KG1 (cell line): ENCODE measurements at regions not wholly inside any gene's neighbourhood (a gene's known extent, or its start where the extent isn't known, plus 50 kb on each side); places are given as distances from the start of the nearest gene placed in this dataset.

Experiments
- DNase-seq: peaks from one replicate; lab custom pipeline; 2025; lab: John Stamatoyannopoulos, UW

DNA sequence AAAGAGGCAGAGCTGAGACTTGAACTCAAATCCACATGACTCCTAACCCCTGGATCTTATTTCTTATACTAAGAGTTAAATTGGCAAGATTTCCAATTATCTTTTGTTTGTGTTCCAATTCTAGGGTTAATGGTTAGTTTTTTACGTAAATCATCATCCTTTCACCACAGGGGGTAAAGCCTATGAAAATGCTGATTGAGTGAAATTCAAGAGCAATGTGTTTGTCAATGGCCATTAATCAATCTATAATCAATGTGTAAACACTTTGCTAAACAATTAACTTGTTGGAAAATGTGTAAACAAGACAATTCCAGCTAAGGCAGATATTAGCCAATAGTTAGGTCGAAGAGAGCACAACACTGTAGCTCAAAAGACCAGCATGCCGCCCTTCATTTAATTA, 376.5 kb upstream of the ACVR2A start:
- DNase-seq, result no peak

DNA sequence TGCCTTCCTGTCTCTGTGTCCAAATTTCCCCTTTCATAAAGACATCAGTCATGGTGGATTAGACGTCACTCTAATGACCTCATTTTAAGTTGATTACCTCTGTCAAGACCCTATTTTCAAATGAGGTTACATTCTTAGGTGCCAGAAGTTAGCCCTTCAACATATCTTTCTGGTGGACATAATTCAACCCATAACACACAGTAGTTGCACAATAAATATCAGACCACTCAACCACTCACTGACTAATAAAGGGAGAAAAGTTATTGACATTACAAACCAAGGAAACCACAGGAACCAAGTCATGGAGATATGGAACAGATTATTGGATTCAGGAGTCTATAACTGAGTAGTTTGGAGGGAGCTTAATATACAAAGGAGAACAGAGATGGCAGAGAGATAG, 377.4 kb upstream of the ACVR2A start:
- DNase-seq, result no peak

DNA sequence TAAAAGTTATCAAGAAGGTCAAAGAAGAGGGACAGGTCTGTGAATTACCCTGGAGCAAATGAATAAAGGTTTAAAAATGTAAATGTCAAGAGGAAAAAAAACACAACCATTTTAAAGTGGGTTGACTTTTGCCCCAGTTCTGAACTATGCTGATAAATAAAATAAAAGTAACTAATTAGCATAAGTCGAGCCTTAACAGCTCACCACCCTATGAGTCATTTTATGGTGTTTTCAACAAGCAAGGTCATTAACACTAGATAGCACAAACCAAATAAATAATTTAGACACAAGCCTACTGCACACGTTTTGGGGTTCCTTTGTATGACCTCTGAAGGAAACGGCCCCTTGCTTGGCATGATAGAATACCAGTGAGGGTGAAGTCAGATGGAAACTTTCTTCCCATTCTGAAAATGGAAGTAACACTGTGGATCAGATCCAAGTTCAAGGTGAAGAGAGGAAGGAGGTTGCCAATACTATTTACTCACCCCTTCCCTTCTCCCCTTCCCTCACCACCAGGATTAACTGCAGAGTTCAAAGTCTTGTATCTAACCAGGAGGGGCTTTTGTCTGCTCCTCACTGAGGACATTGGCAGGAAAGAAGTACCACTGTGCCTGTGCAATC, 380.0 kb upstream of the ACVR2A start:
- DNase-seq, result no peak

DNA sequence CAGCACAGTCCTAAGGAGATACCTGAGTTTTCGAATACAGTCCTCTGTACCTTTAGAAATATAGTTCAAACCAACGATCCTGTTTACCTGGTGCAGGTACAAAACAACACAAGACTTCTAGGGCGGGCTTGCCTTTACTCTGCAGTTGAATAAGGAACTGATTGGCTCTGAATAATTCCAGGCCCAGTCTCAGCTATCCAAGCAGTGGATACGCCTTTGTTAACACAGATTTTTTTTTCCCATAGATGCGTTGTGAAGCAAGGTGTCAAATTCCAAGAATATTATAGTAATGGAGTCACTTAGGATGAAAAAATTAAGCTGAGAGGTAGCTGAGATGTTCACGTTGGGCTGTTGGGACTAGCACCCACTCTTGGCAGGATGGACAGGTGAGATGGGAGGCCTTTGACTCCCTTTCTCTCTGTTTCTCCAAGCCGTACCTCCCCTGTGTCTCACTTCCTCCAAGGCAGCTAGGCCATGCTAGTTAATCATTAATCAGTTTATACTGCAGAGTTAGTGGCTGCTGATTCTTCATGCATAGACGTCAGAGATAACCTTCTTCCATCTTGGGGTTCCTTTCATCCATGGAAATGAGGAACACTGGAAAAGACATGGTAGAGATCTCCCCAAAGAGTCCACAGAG, 380.8 kb upstream of the ACVR2A start:
- DNase-seq, result no peak

DNA sequence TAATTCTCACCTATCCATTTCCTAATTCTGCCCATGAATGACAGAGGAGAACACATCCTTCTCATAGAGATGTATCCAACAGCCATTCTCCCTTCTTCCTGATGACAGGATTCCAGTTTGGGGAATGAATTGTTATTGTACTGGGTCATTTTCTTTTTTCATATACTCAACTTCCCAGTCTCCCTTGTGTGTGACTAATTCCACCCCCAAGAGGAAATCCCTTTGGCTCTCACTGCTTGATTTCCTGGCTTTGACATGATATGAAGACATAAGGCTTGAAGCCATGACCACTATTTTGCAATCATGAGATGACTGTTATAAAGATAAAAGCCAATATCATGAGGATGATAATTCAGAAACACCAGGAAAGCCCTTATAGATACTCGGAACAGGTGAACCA, 384.7 kb upstream of the ACVR2A start:
- DNase-seq, result no peak

DNA sequence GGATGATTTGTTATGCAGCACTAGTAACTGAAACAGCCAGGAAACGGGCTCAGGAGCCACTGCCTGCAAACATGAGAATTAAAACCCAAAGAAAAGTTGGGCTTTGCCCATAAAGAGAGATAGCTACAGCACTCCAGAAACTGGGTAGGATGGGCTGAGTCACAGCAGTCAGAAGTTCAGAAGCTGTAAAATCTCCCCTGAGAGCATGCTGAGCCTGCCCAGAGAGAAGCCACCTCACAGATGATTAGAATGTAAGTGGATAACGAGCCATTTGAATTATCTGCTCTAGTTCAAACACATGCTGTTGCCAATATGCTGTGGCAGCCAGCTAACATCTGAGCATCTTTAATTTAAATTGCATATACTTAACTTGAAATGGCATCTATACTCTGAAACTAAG, 388.1 kb upstream of the ACVR2A start:
- no peak for DNase-seq

DNA sequence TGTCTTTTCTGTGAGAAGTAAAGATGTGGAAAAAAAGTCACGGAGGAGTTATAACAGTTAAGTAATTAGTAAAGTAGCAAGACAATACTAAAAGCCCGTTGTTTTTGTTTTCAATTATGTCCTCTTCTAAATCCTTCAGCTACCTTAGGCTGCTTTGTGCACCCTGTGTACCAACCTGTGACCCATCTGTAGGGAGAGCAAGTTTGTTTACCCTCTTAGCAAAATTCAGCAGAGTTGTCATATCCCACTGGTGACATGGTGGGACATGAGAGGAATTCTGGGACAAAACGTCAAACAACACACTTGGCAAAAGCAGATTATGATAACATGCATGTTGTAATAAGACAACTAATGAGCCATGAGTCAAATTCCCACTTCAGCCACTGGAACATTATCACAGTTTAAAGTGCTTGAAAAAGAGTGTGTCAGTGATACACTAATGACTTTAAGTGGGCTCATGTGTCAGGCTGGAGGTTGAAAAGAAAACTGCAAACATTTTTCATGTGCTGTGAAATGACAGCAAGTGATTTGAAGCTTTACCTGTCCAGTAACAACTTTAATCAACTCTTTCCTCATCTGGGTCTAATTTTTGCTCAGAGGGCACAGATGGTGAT, 392.8 kb upstream of the ACVR2A start:
- DNase-seq, result no peak

DNA sequence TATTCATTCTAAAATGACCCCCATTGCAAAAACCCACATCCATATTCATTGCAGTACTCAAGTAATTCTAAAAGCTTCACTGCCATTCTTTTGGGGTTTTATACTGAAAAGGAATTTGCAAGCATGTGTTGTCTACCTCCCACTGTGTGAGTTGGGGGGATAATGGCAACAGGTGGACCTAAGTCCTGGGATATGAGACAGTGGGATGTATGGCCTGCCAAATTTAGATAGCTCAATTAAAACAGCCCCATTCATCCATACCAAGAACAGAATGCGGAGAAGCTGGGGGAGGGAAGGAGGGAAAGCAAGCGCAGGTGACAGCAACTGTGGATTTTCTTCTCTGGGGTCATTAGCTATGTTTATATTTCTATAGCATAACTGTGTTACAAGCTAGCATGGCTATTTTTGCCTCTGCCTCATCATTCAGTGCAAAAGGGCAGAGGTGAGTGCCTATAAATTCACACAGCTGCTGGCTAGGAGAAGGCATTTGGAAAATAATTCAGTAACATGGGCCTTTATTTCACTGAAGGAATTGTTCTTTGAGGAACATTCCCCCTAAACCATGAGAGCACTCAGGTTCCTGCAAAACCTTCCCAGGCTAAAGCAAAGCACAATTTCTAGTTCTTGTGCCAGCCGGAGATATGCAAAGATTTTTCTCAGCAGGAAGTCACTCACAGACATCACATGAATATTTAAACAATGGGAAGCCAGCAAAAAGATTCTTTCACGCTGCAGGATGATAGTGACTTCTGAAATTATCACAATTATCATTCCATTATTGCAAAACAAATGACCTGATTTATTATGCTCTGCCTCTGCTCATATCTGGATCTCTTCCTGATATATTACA, 393.9 kb upstream of the ACVR2A start:
- DNase-seq, result no peak

DNA sequence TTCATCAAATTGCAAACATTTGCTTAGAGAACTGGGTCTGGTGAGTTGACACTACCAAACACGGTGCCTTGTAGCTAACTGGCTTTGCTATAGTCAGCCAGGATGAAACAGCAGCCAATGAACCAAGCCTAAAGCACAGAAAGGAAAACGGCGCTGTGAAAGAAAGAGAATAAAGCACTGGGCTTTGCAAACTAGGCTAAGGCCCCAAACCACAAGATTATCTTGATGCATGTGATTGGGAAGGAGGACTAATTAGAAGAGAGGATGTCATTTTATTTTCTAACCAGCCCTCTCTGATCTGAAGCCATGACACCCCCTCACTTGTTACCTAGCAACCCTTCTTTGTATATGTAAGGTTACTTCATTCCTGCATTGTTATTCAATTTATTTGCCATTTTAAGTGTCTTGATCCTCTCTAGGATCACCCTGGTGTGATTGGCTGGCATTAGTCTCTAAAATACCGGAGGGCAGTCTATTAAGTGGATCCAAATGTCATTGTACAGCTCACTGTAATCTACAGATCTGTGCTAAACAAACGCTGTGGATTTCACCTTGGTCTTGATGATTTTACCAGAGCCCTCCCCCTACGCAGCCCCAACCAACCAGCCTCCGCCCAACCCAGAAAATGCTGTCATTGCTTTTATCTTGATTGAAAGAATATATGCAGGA, 395.4 kb upstream of the ACVR2A start:
- DNase-seq, result no peak

DNA sequence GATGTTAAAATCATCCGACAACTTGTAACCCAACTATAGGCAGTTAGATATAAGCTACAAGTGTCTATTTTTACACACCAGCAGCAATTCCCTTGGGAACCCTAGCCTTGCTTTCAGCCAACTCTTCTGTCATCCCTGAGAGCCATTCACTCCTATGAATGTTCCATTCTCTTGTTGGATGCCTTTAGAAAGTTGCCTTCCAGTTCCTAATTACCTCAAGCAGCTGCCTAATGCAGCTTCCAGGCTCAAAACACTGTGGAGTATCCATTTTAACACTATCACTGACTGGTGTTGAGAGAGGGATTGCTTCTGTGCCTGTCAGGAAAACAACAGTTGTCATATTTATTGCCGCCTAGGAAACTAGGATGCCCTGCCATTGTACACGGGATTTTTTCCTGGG, 402.0 kb upstream of the ACVR2A start:
- DNase-seq, result no peak

DNA sequence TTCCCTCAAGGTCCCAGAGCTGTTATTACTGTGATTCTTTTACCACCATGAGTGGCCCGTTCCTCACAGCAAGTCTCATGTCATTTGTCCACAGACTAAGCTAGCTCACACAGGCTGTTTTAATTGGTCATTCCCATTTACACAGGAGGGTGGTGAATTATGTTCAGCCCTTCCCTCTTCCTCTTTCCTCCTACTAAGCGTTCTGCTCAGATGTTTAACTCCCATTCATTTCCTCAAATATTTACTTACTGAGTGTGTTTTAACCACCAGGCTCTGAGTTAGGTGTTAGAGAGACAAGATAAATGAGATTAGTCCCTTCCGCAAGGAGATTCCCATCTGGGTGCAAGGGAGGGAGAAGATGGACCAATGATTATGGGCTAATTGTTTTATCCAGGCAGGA, 403.6 kb upstream of the ACVR2A start:
- no peak for DNase-seq

DNA sequence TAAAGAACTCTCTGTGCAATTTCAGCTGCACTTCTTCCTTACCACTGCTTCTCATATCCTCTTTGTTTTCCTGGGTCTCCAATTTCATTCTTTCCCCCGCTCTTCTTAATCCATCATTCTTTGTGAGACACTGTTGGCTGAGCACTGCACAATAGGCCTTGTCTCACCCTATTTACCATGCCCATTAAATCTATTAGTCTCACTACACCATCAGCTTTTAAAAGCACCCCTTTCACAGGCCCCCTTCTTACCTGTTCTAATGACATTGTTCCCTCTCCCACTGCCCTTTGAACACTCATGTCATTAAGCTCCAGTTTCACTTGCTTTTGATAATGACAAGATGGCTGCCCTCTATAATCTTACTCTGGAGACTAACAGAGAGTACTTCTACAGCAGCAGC, 404.1 kb upstream of the ACVR2A start:
- DNase-seq, result no peak

DNA sequence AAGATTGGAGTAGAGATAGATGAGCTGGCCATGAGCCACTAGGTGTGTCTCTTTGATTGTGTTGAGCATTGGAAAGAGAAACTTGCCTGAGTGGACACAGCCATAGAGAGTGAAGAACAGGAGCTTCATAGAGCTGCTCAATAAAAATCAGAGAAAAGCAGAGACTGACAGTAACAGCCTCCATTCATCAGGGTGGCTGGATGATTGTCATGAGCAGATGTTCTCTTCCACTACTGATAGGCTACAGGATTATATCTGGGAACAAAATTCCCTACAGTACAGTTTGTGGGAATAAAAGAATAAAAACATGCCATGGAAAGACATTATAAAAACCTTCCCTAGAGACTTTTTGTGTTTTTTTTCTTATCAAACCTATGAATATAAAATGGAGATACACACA, 404.8 kb upstream of the ACVR2A start:
- DNase-seq, result no peak

DNA sequence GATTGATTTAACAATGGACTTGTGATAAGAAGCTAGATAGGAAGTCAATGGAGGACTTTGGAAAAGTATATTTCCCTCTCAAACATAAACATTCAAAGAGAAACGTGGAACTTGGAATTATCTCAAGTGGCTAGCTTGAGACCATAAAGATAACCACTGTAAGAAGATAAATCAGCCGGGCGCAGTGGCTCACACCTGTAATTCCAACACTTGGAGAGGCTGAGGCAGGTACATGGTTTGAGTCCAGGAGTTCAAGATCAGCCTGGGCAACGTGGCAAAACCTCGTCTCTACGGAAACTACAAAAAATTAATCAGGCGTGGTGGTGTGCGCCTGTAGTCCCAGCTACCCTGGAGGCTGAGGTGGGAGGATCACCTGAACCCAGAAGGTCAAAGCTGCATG, 405.9 kb upstream of the ACVR2A start:
- no peak for DNase-seq

DNA sequence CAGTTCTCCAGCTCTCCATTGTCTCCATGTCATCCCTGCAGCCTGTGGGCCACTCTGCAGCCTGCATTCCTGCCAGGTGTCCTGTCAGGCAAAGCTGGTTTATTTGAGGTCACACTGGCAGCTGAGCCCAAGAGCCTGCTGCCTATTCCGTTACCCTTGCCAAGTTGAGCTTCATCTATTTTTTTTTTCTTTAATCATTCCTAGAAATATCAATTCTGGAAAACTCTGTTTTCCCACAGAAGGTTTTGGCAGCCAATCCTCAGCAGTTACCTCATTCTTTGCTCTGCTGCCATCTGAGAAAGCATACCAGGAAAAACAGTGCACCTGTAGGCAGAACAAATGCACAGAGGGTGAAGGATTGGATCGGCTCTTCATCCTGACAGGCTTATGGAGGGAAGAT, 411.0 kb upstream of the ACVR2A start:
- DNase-seq, result no peak

DNA sequence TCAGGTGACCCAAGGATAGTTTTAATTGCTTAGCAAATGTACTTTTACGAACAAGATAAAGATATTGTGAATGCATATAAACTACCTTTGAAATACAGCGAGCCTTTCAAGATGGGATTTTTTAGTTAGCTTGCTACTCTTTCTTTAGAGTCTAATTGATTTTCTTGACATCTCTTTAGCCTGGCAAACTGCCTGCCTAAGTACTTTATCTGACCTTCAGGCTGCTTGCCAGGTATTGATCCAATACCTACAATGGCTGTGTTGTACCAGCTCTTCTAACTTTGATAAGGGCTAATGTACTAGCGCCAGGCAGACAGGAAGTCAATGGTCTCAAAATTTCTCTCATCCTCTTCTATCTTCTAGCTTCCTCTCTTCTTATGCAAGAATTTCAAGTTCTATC, 414.4 kb upstream of the ACVR2A start:
- DNase-seq, result no peak

DNA sequence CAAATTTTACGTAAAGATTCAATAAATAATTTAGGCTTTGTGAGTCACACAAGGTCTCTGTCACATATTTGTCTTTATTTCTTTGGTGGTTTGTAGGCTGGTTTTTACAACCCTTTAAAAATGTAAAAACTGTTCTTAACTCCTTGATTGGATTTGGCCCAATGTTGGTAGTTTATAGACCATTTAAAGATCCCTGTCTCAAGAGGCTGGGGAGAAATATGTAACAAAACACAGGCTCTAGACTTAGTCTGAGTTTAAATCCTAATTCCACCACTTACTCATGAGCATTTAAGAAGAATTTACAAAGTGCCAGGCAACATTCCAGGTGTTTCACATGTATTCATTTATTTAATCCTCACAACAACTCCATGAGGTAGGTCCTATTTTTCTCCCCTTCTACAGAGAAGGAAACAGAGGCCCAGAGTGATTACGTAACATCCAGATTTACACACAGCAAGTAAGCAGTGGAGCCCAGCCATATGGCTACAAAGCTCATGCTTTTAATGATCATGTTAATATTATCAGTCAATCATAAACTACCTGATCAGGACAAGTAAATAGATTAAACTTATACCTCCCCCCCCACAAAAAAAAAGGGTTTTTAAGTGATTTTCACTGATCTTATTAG, 416.6 kb upstream of the ACVR2A start:
- DNase-seq, result no peak

DNA sequence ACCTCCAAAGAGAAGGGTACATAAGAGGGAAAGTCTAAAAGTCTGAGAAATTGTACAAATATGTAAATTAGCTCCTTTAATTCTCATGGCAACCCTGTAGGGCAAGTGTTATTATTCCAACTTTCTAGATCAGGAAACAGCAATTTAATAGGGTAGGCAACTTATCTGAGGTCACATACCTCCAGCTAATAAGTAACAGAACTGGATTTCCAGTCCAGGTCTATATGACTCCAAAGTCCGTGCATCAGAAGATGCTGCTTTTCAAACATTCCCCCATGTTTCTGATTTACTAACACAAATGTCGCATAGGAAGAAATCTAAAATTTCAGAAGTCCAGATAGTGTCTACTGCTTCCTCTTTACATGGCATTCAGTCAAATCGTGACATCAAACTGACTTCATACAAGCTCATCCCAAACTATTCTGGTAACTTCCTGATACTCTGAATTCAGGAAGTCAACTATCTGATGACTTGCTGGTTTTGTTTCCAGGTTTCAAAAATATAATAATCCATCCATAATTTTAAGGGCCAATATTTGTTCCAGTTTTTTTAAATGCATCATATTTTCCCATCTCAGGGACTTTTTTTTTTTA, 419.3 kb upstream of the ACVR2A start:
- DNase-seq, result no peak

DNA sequence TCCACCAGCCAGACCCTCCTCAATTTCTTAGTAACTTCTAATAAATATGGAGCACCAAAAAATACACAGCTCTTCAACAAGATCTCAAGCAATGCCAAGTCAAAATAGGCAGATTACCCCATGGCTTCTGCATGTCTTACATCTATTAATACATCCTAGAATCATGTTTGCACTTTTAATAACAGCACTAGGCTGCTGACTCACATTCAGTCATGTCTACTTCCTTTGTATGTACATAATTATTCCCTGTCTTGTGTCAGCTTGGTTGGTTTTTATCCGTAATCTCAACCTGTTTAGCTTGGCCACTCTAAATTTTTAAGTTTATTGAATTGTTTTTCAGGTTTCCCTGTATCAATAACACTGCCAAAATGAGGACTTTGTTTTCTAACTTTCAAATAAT, 420.1 kb upstream of the ACVR2A start:
- no peak for DNase-seq

DNA sequence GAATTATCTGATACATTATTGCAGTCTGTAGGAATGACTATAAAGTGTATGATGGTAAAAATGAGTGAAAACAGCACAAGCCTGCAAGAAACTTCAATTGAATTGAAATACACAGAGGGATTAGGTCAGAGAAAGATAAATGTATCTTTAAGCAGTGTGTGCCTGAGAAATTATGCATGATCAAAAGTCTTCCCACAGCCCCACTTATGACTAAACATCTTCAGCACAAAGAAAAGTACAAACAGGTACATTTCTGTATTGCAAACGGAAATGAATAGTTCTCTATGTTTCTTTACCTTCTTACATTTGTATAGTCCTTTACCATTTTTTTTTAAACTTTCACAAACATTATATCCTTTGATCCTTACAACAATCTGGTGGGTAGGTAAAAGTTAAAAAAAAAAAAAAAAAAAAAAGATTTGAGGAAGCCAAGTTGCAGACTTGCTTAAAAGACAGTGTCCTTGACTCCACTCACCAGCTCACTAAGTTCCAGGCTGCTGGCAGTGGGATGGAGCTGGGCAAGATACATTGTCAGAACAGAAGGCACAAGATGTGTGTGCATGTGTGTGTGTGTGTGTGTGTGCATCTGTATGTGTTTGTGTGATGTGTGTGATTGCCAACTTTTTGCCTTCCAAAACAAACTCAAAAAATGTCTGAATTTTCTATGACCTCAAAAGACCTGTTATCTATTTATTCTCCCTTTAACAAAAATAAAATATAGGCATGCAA, 423.7 kb upstream of the ACVR2A start:
- no peak for DNase-seq

DNA sequence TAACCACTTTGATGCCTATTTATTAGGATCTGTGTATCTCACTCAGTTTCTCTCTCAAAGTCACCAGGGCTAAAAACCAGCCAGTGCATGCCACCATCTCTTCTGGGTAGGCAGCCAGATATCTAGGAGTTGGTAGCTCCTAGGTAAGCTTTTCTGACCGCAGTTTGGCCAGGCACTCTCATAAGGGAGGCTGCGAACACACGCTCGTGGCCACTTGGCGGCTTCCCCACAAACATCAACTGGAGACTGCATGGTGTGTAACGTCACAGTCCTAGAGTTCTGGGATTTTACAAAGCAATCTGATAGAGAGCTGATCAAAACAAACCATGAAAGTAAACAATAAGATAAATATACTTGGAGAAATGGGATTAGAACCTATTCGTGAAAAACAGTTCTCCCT, 424.3 kb upstream of the ACVR2A start:
- DNase-seq, result no peak
